ENCODE measurements at regions not wholly inside any gene's neighbourhood (a gene's known extent, or its start where the extent isn't known, plus 50 kb on each side); places are given as distances from the start of the nearest gene placed in this dataset.

DNA sequence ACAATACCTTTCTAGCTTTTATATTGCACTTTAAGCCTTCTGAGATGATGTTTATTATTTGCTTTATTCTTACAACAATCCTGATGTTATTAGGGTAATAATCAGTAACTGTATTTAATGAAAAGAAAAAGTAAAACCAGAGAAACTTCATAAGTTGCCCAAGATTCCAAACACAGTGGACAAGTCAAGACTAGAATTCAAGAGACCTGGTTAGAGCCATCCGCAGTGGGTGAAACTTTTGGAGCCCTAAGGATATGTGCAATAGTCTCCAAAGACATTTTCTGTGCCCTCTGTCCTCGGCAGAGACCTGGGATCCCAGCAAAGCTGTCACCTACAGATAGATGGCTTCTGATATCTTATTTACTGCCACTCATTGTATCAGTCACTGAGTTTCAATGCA is 106.8 kb upstream of the DPT start:
- TF ChIP-seq EZH2 (IDR thresholded peaks at IDR 0.05; ENCODE audit: borderline replicate concordance, low read depth, low read length, poor library complexity, severe bottlenecking), result no peak
- TF ChIP-seq, protein P1, sequence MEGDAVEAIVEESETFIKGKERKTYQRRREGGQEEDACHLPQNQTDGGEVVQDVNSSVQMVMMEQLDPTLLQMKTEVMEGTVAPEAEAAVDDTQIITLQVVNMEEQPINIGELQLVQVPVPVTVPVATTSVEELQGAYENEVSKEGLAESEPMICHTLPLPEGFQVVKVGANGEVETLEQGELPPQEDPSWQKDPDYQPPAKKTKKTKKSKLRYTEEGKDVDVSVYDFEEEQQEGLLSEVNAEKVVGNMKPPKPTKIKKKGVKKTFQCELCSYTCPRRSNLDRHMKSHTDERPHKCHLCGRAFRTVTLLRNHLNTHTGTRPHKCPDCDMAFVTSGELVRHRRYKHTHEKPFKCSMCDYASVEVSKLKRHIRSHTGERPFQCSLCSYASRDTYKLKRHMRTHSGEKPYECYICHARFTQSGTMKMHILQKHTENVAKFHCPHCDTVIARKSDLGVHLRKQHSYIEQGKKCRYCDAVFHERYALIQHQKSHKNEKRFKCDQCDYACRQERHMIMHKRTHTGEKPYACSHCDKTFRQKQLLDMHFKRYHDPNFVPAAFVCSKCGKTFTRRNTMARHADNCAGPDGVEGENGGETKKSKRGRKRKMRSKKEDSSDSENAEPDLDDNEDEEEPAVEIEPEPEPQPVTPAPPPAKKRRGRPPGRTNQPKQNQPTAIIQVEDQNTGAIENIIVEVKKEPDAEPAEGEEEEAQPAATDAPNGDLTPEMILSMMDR (conservative IDR thresholded peaks at IDR 0.05; ENCODE audit: low read depth, low read length), result no peak
